ENCODE measurements at regions not wholly inside any gene's neighbourhood (a gene's known extent, or its start where the extent isn't known, plus 50 kb on each side); places are given as distances from the start of the nearest gene placed in this dataset.

DNA sequence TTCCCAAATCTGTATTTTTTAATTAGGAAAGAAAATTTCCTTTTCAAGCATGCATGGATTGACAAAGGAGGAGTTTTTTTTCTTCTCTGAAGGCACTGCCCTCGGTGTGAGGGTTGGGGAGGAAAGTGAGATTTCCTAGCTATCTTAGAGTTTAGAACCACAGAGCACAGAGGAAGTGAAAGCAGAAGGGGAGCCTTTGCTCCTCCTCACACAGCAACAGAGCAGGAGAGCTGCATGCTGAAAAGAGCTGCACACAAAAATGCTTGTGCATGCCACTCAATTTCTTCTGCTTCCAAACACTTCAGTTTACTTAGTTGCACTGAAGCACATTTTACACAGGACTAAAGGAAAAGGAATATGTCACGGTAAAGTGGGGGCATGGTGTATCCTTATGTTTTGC is 308.1 kb downstream of the GPATCH2 start:
- intact Hi-C loops (cut with DNase I, micrococcal nuclease), result no loop called here
- ATAC-seq (no peak), DNase-seq (no peak)

DNA sequence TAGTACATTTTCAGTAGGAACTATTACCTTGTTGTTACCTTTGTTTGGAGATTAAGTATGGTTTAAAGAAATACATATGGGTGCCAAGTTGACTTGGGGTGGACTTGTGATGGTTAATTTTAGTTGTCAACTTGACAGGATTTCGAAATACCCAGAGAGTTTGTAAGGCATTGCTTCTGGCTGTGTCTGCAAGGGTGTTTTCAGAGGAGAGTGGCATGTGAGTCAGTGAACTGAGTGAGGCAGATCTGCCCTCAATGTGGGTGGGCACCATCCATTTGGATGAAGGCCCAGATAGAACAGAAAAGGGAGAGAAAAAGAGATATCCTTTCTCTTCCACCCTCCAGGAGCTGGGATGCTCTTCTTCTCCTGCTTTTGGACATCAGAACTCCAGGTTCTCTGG is 315.5 kb downstream of the GPATCH2 start:
- ATAC-seq (no peak), DNase-seq (no peak)
- intact Hi-C loops (cut with DNase I, micrococcal nuclease), result no loop called here

DNA sequence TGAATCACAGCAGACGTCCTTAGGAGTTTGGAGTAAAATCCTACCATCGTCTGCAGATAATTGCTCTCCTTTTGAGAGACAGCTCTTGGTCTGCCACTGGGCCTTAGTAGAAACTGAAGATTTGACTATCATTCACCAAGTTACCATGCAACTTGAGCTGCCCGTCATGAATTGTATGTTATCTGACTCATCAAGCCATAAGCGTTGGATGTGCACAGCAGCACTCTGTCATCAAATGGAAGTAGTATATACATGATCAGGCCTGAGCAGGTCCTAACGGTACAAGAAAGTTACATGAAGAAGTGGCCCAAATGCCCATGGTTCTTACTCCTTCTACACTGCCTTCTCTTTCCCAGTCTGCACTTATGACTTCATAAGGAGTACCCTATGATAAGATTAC is 317.8 kb downstream of the GPATCH2 start:
- ATAC-seq (no peak), DNase-seq (no peak)
- intact Hi-C loops (cut with DNase I, micrococcal nuclease), result no loop called here

DNA sequence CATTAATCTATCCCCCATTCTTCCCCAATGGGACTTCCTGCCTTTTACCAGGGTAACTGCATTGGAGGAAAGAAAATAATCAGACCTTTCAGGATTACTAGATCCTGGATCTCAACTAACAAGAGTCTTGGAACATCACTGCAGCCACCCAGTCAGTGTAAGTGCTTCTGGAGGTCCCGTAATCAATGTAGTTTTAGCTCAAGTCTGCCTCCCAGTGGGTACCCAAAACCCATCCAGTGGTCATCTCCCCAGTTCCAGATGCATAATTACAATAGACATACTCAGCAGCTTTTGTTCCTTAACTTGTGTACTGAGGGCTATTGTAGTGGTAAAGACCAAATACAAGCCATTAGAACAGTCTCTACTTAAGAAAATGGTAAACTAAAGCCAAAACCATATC is 319.1 kb downstream of the GPATCH2 start:
- no peak for DNase-seq
- no peak for ATAC-seq
- intact Hi-C loops (cut with DNase I, micrococcal nuclease), result no loop called here

DNA sequence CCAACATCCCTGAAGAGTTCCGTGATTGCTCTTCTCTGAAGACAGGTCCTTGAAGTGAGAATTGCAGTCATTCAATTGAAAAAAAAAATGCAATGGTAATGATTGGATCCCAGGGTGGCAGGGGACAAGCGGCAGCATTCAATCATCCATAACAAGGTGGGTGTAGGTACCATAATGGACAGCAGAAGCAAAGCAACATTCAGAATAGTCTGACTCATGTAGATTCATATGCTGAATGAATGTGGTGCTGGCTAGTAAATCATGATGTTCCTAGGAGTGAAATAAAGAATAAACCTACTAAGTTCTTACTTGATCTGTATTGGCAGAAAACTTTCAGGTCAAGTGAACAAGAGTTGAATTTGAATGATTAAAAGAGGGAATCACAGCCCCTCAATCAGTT is 319.6 kb downstream of the GPATCH2 start:
- intact Hi-C loops (cut with DNase I, micrococcal nuclease), result no loop called here
- DNase-seq (no peak), ATAC-seq (no peak)

DNA sequence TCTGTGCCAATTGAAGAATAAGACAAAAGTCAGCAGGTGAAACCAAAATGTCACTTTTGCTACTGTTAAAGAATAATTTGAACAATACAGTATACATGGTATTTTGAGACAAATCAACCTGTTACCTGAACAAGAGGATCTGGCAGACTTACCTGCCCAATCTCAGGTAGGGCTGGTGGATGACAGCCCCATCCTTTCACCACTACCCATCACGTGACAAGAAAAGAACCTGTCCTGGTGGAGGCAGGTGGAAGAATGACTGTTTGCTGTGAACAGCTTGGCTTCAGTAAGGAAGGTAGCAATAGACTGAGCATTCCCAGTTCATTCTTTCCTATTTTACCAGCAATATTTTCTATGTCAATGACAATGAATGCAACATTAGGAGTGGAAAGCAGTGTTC is 349.6 kb downstream of the GPATCH2 start:
- no peak for DNase-seq
- intact Hi-C loops (cut with DNase I, micrococcal nuclease), result no loop called here

DNA sequence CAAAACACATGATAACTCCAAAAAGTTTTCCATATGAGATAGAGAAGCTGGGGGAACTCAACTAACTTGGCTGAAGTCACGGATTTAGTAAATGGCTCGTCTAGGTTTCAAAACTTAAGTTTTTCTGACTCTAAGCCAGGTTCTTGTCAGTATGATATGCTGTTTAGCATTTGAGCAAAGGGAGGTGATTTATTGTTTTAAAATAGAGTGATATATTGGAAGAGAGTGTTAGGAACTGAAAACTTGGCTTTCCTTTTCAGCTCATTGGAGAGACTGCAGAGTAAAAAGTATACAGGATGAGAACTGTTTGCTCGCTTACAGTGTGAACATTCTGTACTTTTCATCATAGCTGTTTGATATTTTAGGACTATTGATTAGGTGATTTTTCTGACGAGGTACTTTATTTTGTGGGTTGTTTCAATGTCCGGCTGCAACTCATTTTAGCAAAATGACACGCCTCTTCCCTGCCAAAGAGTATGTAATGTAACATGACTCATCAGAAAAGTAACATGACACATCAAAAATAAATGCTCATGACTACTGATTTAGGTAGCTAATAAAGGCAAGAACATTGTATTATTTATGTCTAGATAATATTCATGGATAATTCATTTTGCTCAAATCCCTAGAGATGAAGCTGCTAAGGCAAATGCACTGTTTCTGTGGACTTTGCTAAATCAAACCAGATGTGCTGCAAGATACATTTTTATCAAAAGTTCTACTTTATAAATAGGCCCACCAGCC is 355.1 kb downstream of the GPATCH2 start:
- intact Hi-C loops (cut with DNase I, micrococcal nuclease), result no loop called here
- no peak for DNase-seq
- no peak for ATAC-seq

More for the DNA sequence above, 349.6 kb downstream of the GPATCH2 start:
- ATAC-seq, result no peak

DNA sequence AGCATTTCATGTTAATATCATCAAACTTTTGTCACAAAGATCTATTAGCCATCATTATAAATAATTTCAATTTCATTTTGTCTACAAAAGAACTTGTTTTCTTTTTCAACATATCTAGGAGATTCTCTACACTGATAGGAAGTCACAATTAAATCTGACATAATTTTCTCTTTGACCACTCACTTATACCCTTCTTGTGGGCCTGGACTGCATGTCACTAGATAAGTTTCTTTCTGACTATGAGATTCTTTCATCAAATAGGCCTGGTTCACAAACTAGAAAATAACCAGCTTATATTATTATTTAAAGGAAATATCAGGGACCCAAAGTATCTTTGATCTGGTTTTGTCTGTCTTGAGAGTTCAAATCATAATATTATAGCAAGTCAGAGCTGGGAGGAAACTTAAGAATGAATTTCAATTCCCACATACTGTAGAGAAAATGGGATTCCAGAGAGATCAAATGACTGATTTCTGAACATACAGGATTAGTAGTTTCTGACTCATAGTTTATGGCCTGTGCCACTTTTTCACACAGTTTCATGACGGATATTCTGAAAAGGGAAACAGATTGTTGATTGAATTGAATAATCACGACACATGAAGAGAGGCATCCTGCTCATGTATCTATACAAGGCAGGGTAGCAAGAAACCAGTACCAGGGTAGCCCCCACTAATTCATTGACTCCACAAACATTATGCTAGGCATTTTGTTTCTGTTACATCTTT is 355.8 kb downstream of the GPATCH2 start:
- DNase-seq, result no peak
- ATAC-seq, result no peak
- intact Hi-C loops (cut with DNase I, micrococcal nuclease), result no loop called here

DNA sequence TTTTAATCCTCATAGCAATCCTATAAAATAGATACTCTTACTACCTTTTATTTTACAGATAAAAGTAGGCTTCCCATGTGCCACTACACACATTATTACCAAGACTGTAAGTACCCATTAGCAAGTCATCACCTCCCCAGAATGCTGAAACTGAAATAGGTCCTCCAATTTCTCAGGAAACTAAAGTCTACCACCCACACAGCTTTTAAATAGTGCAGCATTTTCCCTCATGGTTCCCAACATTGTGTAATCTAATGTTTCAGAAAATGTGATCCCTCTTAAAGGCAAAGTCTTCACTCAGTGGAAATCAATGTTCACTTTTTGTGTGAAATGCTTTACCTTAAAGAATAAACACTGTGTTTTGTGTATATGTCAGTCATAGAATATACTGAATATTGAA is 356.5 kb downstream of the GPATCH2 start:
- ATAC-seq (no peak), DNase-seq (no peak)
- intact Hi-C loops (cut with DNase I, micrococcal nuclease), result no loop called here

DNA sequence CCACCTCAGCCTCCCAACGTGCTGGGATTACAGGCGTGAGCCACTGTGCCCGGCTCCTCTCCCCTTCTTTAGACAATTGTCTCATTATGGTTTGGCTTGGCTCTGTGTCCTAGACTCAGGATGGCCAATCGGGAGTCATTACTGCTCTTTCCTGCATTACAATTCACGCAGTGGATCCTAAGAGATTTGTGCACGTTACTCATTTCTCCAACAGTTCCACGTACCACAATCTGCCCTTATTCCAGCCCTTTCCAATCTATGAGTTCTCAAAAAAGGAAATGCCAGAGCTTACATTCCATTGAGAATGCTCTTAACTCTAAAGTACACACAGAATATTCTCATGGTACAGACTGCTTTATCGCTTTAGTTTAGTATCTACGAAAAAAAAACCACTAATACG is 357.0 kb downstream of the GPATCH2 start:
- ATAC-seq, result no peak
- DNase-seq, result no peak
- intact Hi-C loops (cut with DNase I, micrococcal nuclease), result no loop called here

DNA sequence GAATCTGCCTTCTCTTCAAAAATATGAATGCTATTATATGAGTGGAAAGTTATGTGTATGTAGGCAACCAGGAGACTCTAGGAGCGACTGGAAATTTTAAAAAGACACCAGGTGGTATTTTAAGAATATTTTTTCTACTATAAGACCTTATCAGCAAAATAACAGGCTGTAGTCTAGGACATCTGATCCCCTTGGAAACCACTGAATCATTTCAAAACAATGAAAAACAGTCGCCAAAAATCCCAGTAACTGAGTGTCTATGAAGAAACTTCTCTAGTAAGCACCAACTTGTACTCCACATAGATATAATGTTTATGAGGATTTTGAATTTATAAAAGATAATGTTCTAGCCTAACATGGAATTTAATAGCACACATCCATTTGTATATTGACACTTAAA is 358.5 kb downstream of the GPATCH2 start:
- DNase-seq (no peak), ATAC-seq (no peak)
- intact Hi-C loops (cut with DNase I, micrococcal nuclease), result no loop called here

DNA sequence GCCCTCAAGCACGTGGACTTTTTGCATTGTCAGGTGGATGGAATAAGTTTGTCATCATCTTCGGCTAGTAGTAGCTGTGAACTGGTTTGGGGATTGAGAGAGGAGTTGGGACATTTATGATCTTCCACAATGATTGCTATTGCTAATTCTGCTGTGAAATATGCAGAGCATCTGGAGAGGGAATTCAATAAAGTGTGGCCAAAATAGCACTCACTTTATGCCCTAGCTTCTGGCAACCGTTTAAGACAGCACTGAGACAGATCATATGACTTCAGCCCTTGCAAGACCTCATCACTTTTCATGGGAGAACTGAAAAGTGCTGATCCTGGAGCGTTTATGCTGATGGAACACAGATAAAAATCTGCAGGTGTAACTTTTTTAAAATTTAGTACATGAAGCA is 360.8 kb downstream of the GPATCH2 start:
- ATAC-seq (no peak), DNase-seq (no peak)
- intact Hi-C loops (cut with DNase I, micrococcal nuclease), result no loop called here

DNA sequence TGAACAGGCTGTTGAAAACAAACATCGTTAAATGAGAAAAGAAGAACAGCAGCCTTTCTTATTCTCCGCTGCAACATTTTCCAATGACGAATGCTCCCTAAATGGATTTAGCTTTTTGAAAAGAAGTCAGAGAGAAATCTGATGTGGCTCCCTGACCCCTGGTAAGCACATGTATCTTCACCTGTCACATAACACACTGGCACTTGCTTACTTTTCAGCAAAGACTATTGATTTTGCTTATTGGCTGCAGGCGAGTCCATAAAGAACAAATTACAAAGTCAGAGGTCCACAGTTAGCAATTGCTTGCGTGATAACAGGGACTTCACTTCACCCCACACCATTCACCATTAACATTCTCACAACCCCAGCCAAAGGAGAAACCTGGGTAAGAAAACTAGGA is 362.8 kb downstream of the GPATCH2 start:
- intact Hi-C loops (cut with DNase I, micrococcal nuclease), result no loop called here
- no peak for ATAC-seq
- DNase-seq, result no peak

DNA sequence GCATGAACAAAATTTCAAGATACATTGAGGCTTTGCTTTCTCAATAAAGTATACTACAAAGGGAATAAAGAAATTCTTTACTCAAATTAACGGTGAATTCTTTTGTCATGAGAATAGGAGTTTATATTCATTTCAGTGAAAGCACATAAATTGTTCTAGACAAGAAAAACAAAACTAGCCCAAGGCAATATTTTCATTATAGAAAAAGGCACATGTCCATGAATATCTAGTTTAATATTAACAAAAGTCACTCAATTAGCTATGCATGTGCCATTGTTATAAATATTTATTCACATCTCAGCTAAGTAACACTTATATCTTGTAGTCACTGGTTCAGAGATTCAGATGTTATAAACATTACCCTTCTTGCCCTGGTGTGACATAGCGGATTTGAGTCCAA is 369.3 kb downstream of the GPATCH2 start:
- no peak for ATAC-seq
- DNase-seq, result no peak
- intact Hi-C loops (cut with DNase I, micrococcal nuclease), result no loop called here

DNA sequence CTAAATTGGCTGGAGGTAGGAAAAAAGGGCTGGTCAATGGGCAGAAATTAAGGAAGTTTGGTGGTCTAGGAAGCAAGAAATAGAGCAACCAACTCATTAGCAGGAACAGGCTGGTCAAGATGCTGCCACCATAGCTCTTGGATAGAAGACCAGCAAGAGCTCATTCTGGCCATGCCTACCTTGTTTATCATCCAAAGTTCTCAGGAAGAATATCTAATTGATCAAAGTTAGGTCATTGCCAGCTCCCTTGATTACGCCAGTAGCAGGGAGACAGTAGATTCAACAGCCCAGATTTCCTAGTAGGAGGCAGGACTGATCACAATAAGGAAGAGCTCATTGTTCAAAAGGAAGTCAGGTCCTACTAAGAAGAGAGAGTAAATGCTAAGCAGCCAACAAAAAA is 370.2 kb downstream of the GPATCH2 start:
- ATAC-seq (no peak), DNase-seq (no peak)
- intact Hi-C loops (cut with DNase I, micrococcal nuclease), result no loop called here

DNA sequence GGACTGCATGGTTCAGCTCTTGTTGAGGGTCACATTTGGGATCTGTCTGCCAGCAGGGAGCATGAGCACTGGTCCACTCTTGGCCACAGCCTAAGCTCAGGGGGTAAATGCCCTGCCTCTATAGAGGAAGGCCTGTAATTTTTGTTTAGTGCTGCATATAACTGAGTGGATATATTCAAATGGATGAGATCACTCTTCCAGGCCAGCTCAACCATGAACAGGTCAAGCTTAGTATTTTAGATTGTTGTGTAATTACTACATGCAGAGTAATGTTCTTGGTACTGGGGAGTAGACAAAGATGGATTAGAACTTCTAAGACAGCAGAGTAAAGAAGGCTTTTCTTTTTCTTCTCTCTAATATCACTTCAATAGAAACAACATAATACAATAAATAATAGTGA is 376.9 kb downstream of the GPATCH2 start:
- DNase-seq (no peak), ATAC-seq (no peak)
- intact Hi-C loops (cut with DNase I, micrococcal nuclease), result no loop called here

DNA sequence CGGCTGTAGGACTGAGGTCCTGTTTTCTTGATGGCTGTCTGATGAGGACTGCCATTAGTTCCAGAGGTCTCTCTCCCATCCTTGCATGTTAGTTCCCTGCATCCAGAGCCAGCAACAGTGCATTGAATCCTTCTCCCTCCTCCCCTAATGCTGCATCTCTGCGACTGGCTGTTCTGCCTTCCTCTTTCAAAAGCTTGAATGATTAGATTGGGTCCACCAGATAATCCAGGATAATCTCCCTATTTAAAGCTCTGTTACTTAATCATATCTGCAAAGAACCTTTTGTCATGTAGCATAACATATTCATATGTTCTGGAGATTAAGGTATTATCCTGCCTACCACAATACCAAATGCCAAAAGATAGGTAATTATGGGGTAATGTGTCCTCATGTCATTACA is 377.5 kb downstream of the GPATCH2 start:
- ATAC-seq, result no peak
- intact Hi-C loops (cut with DNase I, micrococcal nuclease), result no loop called here
- DNase-seq, result no peak

DNA sequence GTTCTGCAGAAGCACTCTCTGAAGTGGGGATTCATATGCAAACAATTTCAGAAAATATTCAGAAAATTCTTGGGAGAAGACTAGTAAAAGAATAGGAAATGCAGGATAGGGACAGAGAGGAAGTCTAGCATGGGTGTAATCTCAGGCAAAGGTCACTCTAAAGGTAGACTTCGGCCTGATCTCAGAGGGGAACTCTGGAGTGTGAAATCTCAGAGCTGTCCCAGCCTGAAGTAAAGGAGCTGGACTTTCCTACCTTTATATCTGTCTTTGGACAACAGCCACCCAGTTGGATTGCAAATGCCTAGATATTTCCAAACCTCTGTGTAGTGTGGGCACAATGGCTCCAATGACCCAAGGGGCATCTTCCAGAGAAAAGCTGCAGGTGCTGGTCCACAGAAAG is 379.8 kb downstream of the GPATCH2 start:
- ATAC-seq, result no peak
- no peak for DNase-seq
- intact Hi-C loops (cut with DNase I, micrococcal nuclease), result no loop called here

DNA sequence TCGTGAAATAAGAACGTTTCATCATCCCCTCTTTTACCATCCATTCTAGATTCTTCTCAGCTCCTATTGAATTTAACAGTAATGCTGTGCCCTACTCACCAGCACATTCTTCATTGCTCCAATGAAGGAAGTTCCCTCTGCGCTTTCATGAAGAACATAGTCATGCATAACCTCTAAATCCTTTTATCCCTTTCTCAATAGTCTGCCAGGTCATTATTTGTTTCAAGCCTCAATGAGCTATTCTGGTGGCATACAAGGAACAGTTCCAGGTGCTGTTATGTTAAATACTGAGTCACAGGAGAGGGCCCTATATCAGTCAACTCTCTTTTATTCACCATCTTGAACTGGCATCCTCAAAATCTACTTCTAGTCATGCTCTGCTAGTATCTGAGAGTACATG is 381.0 kb downstream of the GPATCH2 start:
- DNase-seq, result no peak
- intact Hi-C loops (cut with DNase I, micrococcal nuclease), result no loop called here
- ATAC-seq, result no peak

DNA sequence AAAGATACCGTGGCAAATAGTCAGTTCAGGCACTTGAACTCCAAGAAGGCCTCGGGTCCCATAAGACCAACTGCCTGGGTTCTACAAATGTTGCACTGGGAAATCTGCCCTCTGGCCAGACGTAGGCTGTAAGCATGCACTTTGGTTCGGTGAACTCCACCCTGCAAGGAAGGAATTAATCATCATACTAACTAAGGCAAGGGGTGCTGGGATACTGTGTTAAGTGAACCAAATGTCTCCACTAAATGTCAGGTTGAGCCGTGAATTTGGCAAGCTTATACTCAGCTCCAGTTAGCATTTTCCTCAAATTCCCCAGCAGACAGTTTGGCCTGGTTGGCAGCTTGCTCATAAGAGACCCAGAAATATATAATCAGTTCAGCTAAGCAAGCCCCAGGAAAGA is 385.9 kb downstream of the GPATCH2 start:
- no peak for DNase-seq
- intact Hi-C loops (cut with DNase I, micrococcal nuclease), result no loop called here
- ATAC-seq, result no peak

DNA sequence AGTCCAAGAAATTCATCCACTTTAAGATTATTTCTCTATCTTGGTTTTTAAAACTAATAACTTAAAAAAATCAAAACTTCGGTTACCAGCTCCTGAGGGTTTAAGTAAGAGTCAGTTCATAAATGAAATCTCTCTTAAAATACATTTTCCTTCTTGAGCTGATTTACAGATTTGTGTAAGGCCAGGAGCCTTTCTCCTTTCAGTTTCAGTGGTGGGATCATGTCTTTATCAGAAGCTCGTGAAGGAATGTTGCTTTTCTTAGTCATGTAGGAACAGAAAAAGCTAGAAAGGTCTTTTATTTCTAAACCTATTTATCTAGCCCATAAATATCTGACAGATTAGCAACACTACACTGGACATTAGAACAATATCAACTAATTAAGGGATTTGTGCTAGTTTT is 390.2 kb downstream of the GPATCH2 start:
- DNase-seq, result no peak
- no peak for ATAC-seq
- intact Hi-C loops (cut with DNase I, micrococcal nuclease), result no loop called here

Measured in left colon (tissue), 2 donors.